ENCODE measurements at regions not wholly inside any gene's neighbourhood (a gene's known extent, or its start where the extent isn't known, plus 50 kb on each side); places are given as distances from the start of the nearest gene placed in this dataset.
"Not testable (repeated sequence)": the region's sequence is repeated elsewhere in the genome, so short reads cannot be mapped to it uniquely, and the experiment has no call there.

DNA sequence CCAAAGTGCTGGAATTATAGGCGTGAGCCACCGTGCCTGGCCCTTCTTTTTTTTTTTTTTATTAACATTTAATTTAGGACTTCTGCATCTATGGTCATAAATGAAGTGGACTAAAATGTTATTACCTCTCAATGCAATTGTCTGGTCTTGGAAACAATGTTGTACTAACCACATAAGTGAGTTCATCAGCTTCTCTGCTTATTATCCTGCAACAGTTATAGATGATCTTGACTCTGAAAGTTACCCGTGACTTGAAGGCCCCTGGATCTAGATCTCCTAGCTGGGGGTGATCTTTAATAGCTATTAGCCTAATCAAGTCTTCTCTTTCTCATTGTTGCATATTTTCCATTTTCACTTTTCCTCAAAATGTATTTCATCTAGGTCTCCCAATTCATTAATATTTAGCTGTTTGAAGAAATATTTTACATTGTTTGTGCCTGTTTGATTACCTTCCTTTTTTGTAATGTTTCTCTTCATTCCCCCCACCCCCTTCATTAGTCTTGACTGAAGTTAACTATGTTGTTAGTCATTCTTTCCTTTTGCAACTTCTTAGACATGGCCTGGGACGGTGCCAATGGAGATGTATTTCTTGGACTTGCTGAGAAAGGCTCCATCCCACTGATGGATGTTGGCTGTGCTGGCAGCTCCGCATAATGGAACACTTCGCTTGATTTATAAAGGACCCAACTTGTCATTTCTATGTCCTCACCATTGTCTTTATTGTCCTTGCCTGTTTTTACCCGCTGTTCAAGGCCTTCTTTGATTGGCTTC, 141.6 kb upstream of the RIOK3 start:
- DNase-seq = no peak

DNA sequence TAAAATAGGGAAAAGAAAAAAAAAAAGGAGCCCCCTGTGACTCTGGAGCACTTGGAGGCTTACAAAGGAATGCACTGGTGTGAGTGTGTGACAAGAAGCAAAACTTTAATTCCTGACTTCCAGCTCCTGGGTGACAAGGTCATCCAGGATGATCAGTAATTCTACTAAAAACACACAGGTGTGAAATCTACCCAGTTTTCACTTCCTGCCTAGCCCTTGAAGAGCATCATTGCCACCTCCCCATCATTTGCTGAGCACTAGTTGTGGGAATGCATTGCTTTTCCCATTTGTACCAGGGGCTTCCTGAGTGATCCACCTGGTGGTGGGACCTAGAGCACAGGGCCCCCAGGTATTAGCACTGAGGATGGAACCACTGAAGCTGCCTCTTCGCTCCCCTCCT, 139.7 kb upstream of the RIOK3 start:
- DNase-seq = no peak

DNA sequence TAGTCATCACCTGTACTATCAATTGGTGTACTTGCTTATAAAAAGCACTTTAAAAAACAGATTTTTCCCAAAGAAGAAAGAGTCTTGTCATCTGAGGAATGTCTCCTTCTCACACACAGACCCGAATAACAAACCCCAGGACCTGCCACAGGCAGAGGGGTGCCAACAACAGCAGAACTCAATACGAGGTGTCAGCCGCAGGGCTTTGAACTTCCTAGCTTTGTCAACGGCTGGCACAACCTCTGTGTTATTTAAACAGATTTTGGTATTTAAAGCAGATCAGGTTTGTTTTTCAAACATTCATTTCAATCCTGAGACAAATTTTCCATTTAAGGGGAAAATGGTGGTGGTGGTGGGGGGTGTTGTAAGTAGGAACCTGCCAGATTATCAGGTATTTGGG, 138.4 kb upstream of the RIOK3 start:
- no peak for DNase-seq

DNA sequence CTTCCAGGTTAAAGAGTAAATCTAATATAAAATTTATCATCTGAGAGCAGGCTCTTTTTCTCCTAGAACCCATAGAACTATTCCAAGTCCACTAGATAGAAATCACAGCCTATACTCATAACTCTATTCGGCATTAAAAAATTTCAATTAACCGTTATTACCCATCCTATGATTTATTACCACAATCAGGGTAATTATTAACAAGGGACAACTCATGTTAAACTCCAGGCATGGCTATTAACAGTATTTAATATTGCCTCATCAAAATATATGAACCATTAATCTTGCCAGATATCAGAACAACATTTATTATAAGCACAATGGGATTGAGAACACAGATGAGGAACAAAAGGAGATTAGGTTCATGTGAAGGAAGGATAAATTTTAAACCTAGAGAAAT, 136.8 kb upstream of the RIOK3 start:
- DNase-seq = no peak

DNA sequence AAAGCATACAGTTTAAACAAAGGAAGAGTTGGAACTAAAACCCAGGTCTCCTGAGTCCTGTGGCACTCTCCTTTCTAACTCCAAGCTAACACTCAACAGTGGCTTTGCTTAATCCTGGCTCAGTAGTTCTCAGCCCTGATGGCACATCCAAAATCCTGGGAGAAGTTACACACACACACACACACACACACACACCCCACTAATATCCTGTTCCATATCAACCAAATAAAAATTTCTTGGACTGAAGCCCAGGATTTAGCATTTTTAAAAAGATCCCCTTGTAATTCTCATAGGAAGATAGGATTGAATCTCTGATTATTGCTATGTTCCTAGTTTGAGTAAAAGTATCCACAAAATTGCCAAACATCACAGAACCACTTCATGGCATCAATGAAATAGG, 136.1 kb upstream of the RIOK3 start:
- DNase-seq = no peak

DNA sequence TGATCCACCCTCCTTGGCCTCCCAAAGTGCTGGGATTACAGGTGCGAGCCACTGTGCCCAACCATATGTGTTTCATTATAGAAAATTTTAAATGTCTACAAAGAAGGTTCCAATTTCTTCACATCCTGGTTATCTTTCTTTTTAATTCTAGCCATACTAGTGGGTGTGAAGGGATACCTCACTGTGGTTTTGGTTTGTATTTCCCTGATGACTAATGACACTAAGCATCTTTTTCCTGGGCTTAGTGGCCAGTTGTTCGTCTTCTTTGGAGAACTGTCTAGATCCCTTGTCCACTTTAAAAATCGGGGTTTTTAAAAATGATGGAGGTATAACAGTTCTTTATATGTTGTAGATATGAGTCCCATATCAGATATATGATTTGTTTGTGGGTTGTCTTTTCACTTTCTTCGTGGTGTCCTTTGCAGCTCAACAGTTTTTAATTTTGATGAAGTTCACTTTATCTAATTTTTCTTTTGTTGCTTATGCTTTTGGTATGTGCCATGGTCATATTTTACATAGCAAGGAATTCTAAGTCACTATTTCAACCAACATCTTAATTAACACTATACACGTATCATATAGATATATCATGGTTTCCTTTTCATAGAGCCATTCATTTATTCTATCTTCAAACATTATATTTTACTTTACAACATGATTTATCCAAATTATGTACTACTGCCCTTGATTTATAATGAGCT, 135.0 kb upstream of the RIOK3 start:
- DNase-seq = no peak

DNA sequence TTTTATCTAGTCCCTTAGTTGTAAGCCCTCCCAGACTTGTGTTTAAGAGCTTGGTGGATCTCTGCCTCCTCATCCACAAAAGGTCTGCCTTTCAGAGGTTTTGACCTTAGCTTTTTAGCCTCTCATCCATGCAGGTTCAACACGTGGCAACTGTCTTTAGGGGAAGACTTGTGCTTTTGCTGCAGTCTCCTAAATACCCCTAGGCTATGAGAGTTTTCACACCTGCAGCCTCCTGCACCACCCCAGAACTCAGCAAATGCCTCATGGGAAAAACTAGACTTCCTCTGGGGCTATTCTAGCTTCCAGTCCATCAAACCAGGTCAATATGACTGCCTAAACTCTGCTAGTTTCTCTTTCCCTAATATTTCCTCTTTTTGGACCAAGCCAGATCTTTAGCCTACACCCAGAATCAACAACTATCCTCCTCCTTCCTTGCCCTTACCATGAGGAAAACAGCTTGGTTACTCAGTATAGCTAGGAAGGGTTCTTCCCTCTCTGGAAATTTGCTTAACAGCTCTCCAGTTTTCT, 132.3 kb upstream of the RIOK3 start:
- no peak for DNase-seq

DNA sequence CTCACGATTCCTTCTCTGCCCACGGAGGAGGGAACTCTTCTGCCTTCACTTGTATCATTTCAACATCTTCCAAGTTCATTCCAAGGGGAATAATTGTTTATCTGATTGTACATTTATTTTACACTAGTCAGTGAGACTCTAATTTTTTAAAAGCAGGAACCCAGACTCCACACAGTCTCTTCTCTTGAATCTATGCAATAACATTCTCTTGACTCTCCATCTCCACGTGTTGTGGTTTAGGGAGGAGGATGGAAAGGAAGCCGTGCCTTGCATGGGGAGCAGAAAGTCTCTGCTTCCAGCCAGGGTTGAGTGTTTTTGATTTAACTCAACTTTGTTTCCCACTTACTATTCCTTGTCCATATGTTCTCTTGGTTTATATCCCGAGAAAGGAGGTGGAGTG, 131.1 kb upstream of the RIOK3 start:
- no peak for DNase-seq

DNA sequence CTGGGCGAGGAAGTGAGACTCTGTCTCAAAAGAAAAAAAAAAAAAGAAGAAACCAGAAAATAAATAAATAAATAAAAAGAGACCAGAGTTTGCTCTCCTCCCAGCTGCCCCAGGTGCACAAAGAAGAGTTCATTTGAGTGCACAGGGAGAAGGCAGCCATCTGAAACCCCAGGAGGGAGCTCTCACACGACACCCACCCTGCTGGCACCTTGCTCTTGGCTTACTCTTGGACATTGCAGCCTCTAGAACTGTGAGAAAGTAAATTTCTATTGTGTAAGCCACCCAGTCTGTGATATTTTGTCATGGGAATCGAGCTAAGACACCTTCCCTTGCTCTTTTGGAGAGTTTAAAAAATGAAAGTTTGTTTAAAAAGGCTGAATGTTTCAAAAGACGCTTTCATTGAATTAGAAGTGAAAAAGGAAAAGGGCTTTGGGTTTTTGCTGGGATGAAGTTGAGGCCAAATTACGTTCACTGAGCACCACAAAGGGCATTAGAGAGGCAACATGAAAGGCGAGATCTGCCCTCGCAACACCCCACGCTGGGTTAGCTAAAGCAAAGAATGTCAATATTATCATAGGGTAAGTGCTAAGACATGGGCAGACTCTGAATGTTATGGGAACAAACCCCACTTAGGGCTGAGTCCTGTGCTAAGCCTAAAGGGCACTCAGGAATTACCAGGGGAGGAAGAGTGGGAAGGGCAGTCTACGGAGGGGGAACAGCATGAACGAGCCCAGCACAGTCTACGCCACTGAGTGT, 128.9 kb upstream of the RIOK3 start:
- no peak for DNase-seq

DNA sequence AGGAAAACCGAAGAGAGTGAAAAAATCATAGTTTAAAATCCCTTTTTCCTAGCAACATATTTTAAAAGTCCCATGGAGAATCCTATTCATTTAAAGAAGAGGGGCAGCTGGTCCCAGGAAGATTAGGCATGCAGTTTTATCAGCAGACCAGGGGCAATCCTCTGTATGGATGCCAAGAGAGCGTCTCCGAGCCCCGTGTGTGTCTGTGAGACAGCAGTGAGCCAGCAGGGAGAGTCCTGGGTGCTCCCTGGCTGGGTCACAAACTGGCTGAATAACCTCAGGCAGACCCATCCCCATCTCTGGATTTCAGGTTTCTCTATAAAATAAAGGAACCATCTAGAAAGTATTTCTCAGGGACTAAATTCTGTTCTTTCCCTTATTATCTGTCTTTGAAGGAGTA, 128.2 kb upstream of the RIOK3 start:
- no peak for DNase-seq

DNA sequence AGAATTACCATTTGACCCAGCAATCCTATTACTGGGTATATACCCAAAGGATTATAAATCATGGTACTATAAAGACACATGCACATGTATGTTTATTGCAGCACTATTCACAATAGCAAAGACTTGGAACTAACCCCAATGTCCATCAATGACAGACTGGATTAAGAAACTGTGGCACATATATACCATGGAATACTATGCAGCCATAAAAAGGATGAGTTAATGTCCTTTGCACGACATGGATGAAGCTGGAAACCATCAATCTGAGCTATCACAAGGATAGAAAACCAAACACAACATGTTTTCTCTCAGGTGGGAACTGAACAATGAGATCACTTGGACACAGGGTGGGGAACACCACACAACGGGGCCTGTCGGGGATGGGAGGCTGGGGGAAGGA, 123.4 kb upstream of the RIOK3 start:
- not testable (repeated sequence) for DNase-seq

DNA sequence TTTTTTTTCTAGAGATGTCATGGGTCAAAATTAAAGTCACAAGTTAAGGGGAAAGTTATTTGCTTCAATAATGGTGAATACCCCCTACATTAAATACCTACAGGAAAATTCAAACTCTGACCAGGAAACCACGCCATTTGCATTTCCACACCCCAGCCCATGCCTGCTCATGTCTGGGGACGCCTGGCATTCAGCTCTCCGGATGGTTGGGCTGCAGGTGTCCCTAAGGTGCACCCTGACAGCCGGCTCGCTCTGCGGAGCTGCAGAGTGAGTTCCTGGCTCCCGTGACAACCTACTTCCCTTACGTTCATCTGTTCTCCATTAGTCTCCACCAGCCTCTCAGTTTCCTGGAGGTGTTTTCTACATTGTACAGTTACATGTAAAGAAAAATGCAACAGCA, 122.7 kb upstream of the RIOK3 start:
- peak; percentile 83 to 91 for DNase-seq

DNA sequence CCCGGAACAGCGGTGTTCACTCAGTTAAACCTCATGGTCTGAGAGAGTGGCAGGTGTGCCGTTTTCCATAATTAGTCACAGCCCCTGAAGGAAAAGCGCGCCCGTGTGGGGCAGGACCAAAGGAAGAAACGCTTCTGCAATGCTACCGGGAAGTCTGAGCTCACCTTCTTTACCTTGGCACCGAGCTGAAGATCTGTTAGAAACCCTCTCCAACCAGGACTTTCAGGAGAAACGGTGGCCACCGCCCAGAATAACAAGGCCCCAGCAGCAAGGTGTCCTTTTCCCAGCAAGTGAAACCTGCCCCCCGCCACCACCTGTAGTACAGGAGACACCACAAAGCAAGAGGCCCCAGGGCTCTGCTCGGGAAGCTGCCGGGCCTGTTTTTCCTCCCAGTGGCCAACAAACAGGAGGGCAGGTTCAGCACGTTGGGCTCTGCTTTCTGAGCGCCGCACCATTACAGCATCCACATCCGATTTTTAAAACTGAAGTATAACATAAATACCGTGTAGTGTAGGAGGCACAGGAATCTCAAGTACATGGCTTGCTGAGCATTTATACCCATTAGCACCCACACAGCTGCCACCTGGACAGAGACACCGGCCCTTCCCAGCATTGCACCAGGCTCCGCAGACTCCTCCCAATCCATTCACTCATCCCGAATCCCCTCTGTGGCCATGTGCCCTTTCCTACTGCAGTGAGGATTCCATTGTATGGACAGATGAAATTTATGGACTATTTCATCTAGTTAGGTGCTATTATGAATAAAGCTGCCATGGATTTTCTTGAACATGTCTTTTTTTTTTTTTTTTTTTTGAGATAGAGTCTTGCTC, 121.8 kb upstream of the RIOK3 start:
- peak; percentile 82 to 89 for DNase-seq

DNA sequence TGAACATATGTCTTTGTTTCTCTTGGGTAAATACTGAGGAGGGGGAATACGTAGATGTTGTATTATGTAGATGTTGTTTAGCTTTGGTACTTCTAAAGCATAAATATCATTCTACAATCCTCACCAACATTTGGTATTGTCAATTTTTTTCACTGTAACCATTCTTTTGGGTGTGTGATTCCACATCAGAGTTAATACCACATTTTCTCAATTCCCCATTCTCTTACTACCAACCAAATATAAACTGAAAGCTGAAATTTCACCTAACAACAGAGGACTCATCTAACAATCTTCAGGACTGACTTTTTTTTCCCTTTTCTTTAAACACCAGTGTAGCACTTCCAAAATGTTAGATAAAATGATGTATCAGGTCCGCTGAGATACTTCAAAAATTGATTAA, 120.7 kb upstream of the RIOK3 start:
- DNase-seq = no peak

DNA sequence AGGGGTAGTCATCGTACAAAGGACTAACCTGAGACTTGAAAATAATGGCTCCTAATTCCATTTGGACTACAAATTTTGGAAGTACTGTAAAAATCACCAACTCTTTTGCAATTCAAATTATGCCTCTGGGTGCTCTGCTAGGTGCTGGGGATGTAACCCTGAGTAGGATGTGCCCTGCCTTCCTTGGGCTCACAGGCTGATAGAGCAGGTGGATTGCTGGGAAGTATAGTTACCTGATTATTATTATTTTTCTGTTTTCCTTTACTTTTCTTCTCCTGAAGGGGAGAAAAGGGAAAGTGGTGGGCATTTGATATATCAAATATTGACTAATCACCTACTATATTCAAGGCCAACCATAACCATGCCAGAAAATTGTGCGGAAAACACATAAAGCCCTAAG, 119.3 kb upstream of the RIOK3 start:
- peak; percentile 63 to 75 for DNase-seq

DNA sequence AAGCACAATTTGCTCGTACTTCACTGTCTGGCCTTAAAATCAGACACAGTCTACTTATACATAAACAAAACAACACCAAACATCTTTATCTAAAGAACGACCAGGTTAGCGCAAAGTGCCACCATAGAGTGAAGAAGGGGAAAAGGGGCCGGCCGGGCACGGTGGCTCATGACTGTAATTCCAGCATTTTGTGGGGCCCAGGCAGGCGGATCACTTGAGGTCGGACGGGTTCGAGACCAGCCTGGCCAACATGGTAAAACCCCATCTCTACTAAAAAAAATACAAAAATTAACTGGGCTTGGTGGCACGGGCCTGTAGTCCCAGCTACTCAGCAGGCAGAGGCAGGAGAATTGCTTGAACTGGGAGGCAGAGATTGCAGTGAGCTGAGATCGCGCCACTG, 118.5 kb upstream of the RIOK3 start:
- DNase-seq = no peak

DNA sequence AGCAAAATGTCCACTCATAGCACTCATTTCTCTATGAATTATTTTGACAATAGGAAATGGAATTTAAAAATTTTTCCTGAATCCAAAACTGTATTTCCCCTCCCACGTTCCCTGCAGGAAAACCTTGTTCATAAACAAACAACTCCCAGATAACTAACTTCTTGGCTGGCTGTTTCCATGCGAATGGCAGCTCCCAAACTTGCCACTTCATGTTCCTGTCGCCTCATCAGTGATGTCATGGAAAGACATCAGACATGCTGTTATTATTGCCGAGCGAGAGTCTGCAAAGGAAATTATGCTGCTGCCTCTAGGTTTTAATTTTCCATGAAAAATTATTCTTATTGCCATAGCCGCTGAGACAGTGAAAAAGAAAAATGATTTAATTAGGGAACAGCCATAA, 117.0 kb upstream of the RIOK3 start:
- DNase-seq = no peak

DNA sequence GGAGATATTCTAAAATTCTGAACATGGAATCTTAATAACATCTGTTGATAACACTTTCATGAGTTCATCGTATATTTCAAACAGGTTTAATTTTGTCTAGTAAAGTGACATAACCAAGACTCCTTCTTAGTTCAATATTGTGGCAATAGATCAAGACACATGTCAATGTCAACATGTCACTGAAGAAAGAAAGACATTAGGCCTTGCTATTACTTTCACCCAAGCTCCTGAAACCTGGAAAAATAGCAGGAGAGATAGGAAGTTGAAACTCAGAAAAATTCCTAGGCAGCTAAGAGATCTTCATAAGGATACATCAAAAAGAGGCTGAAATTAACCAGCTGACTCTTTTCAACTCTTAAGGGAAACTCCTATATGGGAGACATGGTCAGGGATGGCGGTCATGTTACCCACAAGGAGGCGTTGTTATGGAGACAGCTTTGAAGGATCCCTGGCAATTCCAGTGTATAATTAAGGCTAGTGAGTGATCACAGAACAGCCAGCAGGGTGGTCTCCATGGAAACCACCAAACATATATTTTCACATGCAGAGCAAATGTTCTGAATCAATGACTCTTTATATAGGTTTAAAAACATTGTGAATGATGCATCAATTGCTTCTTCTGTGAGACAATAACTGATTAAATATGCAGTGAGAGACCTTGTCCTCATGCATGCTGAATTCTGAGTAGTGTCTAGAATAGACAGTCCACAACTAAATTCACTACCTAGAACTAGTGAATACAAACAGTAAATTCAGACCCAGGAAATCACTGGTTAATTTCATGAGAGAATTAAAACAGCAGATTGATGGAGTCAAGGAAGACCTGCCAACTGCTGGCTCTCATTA, 115.3 kb upstream of the RIOK3 start:
- no peak for DNase-seq

DNA sequence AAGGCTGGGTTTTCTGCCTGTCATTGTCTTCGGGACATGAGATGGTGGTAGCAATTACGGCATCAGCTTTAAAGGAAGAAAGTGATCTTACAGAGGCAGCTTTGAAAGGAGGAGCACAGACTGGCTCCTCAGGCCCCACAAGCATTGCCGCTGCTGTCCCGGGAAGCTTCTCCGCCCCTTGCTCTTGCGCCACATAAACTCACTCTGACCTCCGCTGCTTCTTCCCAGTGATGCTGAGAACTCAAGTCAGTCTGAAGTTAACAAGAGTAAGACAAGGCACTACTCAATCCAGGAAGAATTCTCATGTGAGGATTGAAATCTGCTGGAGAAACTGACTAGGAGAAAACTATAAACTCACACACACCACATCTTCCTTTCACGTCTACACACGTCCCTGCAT, 112.4 kb upstream of the RIOK3 start:
- no peak for DNase-seq

DNA sequence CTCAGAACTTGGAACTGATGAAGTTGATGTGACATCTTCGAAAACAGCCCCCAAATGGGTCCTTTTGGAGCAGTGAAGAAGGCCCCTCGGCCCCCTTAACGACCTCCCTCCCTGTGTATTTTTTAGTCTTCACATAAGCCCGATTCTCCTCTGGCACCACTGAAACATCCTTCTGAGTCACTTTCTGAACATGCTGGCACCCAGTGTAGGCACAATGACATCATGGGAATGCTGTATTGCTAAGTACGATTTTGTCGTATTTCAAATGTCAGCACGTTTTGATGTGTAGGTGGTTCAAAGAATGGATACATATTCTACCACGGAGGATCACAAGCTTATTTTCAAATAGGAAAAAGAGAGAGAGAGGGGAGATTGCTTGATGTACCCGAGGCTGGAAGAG, 111.7 kb upstream of the RIOK3 start:
- DNase-seq = no peak

DNA sequence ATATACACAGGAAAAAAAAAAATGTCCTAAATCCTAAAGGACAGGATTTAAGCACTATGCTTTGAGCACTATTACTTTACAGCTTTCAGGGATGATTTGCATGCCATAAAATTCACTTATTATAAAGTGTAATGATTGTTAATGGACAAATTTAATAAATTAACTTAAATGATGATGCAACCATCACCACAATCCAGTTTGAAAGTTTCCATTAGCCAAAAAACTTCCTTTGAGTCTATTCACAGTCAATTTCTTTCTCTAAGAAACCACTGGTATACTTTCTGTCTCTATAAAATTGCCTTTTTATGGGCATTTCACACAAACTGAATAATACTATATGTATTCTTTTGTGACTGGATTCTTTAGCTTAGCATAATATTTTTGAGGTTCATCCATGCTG, 111.1 kb upstream of the RIOK3 start:
- DNase-seq = no peak

DNA sequence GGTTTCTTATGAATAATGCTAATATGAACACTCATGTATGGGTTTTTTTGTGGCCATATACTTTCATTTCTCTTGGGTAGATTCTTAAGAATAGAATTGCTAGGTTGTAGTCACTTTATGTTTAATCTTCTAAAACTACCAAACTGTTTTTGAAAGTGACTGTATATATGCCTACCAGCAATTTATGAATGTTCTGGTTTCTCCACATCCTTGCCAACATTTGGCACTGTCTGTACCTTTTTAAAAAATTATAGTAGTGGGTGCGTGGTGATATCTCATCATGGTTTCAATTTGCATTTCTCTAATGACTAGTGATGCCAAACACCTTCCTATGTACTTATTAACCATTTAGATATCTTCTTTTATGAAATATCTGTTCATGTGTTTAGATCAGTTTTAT, 110.6 kb upstream of the RIOK3 start:
- no peak for DNase-seq
